ENCODE measurements at regions not wholly inside any gene's neighbourhood (a gene's known extent, or its start where the extent isn't known, plus 50 kb on each side); places are given as distances from the start of the nearest gene placed in this dataset.

- Histone ChIP-seq H3K27me3 (ENCODE audit: insufficient read depth) (no peaks in the 10 kb centered on the region), H3K27ac (ENCODE audit: low read depth) (no peak overlapping the region), H2AFZ (no peak overlapping the region), H3K4me3 (no peak overlapping the region), H3F3A (replicated peaks; ENCODE audit: low read depth) (no peaks in the 10 kb centered on the region), H3K4me2 (no peak overlapping the region), H3K9me2 (ENCODE audit: insufficient read depth) (0 out of 2 replicates have a peak, but pooled peaks cover 3% of the 10 kb centered on the region), H3K79me2 (replicated peaks; ENCODE audit: insufficient read depth) (no peaks in the 10 kb centered on the region), H3K36me3 (ENCODE audit: insufficient read depth) (no peaks in the 10 kb centered on the region), H4K20me1 (replicated peaks; ENCODE audit: insufficient read depth) (no peaks in the 10 kb centered on the region), H3K4me1 (ENCODE audit: insufficient read depth) (no peaks in the 10 kb centered on the region)
- H3K27me3 Mint-ChIP-seq (ENCODE audit: insufficient read depth, low read depth, poor library complexity) = no peaks in the 10 kb centered on the region
- no peak overlapping the region for H3K27ac Mint-ChIP-seq
- no peak overlapping the region for H3K4me3 Mint-ChIP-seq
- no peaks in the 10 kb centered on the region for H3K4me1 Mint-ChIP-seq
- peaks cover 4% of the 10 kb centered on the region; the same call in 2 of the 3 replicates for H3K9me3 Mint-ChIP-seq
- TF ChIP-seq CREB1 (CRISPR knock-in tag; IDR thresholded peaks at IDR 0.05; ENCODE audit: low read depth) (no peak), STAT1 (IDR thresholded peaks at IDR 0.05; ENCODE audit: unreplicated experiment) (no peak), JUNB (IDR thresholded peaks at IDR 0.05; ENCODE audit: unreplicated experiment) (no peak), ZNF114 (CRISPR knock-in tag; IDR thresholded peaks at IDR 0.05) (no peak), NANOG (IDR thresholded peaks at IDR 0.05; ENCODE audit: borderline replicate concordance) (no peak), EZH2 (IDR thresholded peaks at IDR 0.05; ENCODE audit: low read depth, unreplicated experiment) (no peak), REST (IDR thresholded peaks at IDR 0.05; ENCODE audit: unreplicated experiment) (no peak), ETS1 (IDR thresholded peaks at IDR 0.05) (no peak), CTCF (conservative IDR thresholded peaks at IDR 0.05; ENCODE audit: low read depth in 2 of 2) (no peak), POLR2AphosphoS5 (IDR thresholded peaks at IDR 0.05; ENCODE audit: low read depth) (no peak), ZNF331 (CRISPR knock-in tag; IDR thresholded peaks at IDR 0.05; ENCODE audit: low read depth) (no peak), EZH2phosphoT487 (IDR thresholded peaks at IDR 0.05; ENCODE audit: unreplicated experiment) (no peak), ZNF462 (CRISPR knock-in tag; IDR thresholded peaks at IDR 0.05) (no peak)
- H3K36me3 Mint-ChIP-seq (ENCODE audit: low read depth) = no peaks in the 10 kb centered on the region
- no peak for ATAC-seq
- DNase-seq (ENCODE audit: low spot score) = no peak
Observed at GRCh38 chr12:118737985-118738540, 243.3 kb upstream of the SRRM4 start.

Measured in GM23338 (cell line).